WTC11 (cell line): ENCODE measurements at regions not wholly inside any gene's neighbourhood (a gene's known extent, or its start where the extent isn't known, plus 50 kb on each side); places are given as distances from the start of the nearest gene placed in this dataset.

Source experiments
- ATAC-seq: fragments of 200-7000 bp; cut with Tn5 transposase; 2 replicates; pipeline ENCODE4 v1.10.0; 2021; ENCODE audit warnings: mild to moderate bottlenecking, moderate library complexity
- CTCF ChIA-PET: fragments of 300-600 bp; sonication (Branson Sonifier 250); formaldehyde crosslinking; loops from one replicate; lab custom pipeline; 2021; ENCODE audit warnings: antibody characterized with exemption; lab: Charles Lee
- POLR2A ChIA-PET: fragments of 350-600 bp; sonication (Branson Sonifier 250); formaldehyde crosslinking; loops from one replicate; lab custom pipeline; 2021; ENCODE audit warnings: antibody characterized with exemption; lab: Charles Lee
- DNase-seq: peaks from one replicate; pipeline ENCODE4 v3.0.0; 2021; ENCODE audit warnings: low spot score
- H3K27ac Mint-ChIP-seq: 2 replicates; pipeline ENCODE4 v1.8.0; 2021; ENCODE audit warnings: mixed read lengths
- H3K27me3 Mint-ChIP-seq: 2 replicates; pipeline ENCODE4 v1.8.0; 2021; ENCODE audit warnings: low read depth, mild to moderate bottlenecking, moderate library complexity, mixed read lengths
- H3K36me3 Mint-ChIP-seq: 2 replicates; pipeline ENCODE4 v1.8.0; 2021; ENCODE audit warnings: mixed read lengths
- H3K4me1 Mint-ChIP-seq: 2 replicates; pipeline ENCODE4 v1.8.0; 2022; ENCODE audit warnings: mixed read lengths
- H3K4me3 Mint-ChIP-seq: 2 replicates; pipeline ENCODE4 v1.8.0; 2021; ENCODE audit warnings: mild to moderate bottlenecking, moderate library complexity, mixed read lengths
- H3K9me3 Mint-ChIP-seq: 2 replicates; pipeline ENCODE4 v1.8.0; 2021; ENCODE audit warnings: mixed read lengths
- ATF1 ChIP-seq: sonication (generic); formaldehyde crosslinking; IDR thresholded peaks from 2 replicates; pipeline ENCODE4 v1.8.1; 2023; ENCODE audit warnings: mild to moderate bottlenecking, moderate library complexity, missing genetic modification reagents
- CBFB ChIP-seq: sonication (generic); formaldehyde crosslinking; IDR thresholded peaks from 2 replicates; pipeline ENCODE4 v1.8.1; 2022; ENCODE audit warnings: mild to moderate bottlenecking, low read depth, missing genetic modification reagents
- E2F4 ChIP-seq: sonication (generic); formaldehyde crosslinking; IDR thresholded peaks from 2 replicates; pipeline ENCODE4 v1.8.1; 2022; ENCODE audit warnings: low read depth, mild to moderate bottlenecking, moderate library complexity, missing genetic modification reagents, borderline replicate concordance
- ETV6 ChIP-seq: sonication (generic); formaldehyde crosslinking; IDR thresholded peaks from 2 replicates; pipeline ENCODE4 v1.8.1; 2022; ENCODE audit warnings: mild to moderate bottlenecking, missing genetic modification reagents
- FOXP1 ChIP-seq: sonication (generic); formaldehyde crosslinking; IDR thresholded peaks from 2 replicates; pipeline ENCODE4 v1.8.0; 2022; ENCODE audit warnings: missing genetic modification reagents, mild to moderate bottlenecking, moderate library complexity, borderline replicate concordance
- FOXP4 ChIP-seq: sonication (generic); formaldehyde crosslinking; IDR thresholded peaks from 2 replicates; pipeline ENCODE4 v1.8.0; 2022; ENCODE audit warnings: mild to moderate bottlenecking, missing genetic modification reagents
- IRF2 ChIP-seq: sonication (generic); formaldehyde crosslinking; IDR thresholded peaks from 2 replicates; pipeline ENCODE4 v1.8.0; 2022; ENCODE audit warnings: low read depth, missing genetic modification reagents, borderline replicate concordance
- KAT7 ChIP-seq: sonication (generic); formaldehyde crosslinking; IDR thresholded peaks from 2 replicates; pipeline ENCODE4 v1.8.1; 2023; ENCODE audit warnings: missing genetic modification reagents, mild to moderate bottlenecking, borderline replicate concordance
- MXD4 ChIP-seq: fragments of 250-450 bp; sonication (Bioruptor Pico); IDR thresholded peaks from 2 replicates; pipeline ENCODE4 v1.8.0; 2021; ENCODE audit warnings: mild to moderate bottlenecking, moderate library complexity, borderline replicate concordance
- MYBL2 ChIP-seq: sonication (generic); formaldehyde crosslinking; IDR thresholded peaks from 2 replicates; pipeline ENCODE4 v1.8.1; 2023; ENCODE audit warnings: mild to moderate bottlenecking, moderate library complexity, missing genetic modification reagents
- PRDM15 ChIP-seq: sonication (generic); formaldehyde crosslinking; IDR thresholded peaks from 2 replicates; pipeline ENCODE4 v1.8.0; 2022; ENCODE audit warnings: missing genetic modification reagents
- PREB ChIP-seq: sonication (generic); formaldehyde crosslinking; IDR thresholded peaks from 2 replicates; pipeline ENCODE4 v1.8.1; 2022; ENCODE audit warnings: mild to moderate bottlenecking, missing genetic modification reagents, moderate library complexity, borderline replicate concordance
- SMAD3 ChIP-seq: sonication (generic); formaldehyde crosslinking; IDR thresholded peaks from 2 replicates; pipeline ENCODE4 v1.8.0; 2022; ENCODE audit warnings: missing genetic modification reagents, mild to moderate bottlenecking, borderline replicate concordance
- SMAD4 ChIP-seq: sonication (generic); formaldehyde crosslinking; IDR thresholded peaks from 2 replicates; pipeline ENCODE4 v1.8.0; 2022; ENCODE audit warnings: mild to moderate bottlenecking, missing genetic modification reagents
- ZNF121 ChIP-seq: sonication (generic); formaldehyde crosslinking; IDR thresholded peaks from 2 replicates; pipeline ENCODE4 v1.8.0; 2023; ENCODE audit warnings: missing genetic modification reagents
- ZNF232 ChIP-seq: sonication (generic); formaldehyde crosslinking; IDR thresholded peaks from 2 replicates; pipeline ENCODE4 v1.8.0; 2022; ENCODE audit warnings: mild to moderate bottlenecking, missing genetic modification reagents
- ZNF512 ChIP-seq: sonication (generic); formaldehyde crosslinking; IDR thresholded peaks from 2 replicates; pipeline ENCODE4 v1.8.1; 2022; ENCODE audit warnings: missing genetic modification reagents, borderline replicate concordance
- ZNF671 ChIP-seq: fragments of 250-450 bp; sonication (Bioruptor Pico); IDR thresholded peaks from 2 replicates; pipeline ENCODE4 v1.8.0; 2021; ENCODE audit warnings: mild to moderate bottlenecking

- DNase-seq = no peak
- no peak for ATAC-seq
- H3K4me1 Mint-ChIP-seq = peaks cover 15% of the 10 kb centered on the region
- peaks cover 11% of the 10 kb centered on the region for H3K9me3 Mint-ChIP-seq
- ChIA-PET POLR2A (no interaction called here), CTCF (no interaction called here)
- no peak overlapping the region for H3K27ac Mint-ChIP-seq
- H3K4me3 Mint-ChIP-seq = no peak overlapping the region
- H3K27me3 Mint-ChIP-seq = no peaks in the 10 kb centered on the region; the same call in 1 of the 2 replicates
- H3K36me3 Mint-ChIP-seq = peaks cover 2% of the 10 kb centered on the region
- TF ChIP-seq ATF1 (CRISPR knock-in tag) (no peak), ZNF671 (CRISPR knock-in tag) (no peak), PREB (no peak), SMAD3 (no peak), KAT7 (no peak), FOXP1 (CRISPR knock-in tag) (no peak), FOXP4 (CRISPR knock-in tag) (no peak), ETV6 (CRISPR knock-in tag) (no peak), CBFB (CRISPR knock-in tag) (no peak), ZNF121 (CRISPR knock-in tag) (no peak), E2F4 (CRISPR knock-in tag) (no peak), ZNF512 (CRISPR knock-in tag) (no peak), MYBL2 (CRISPR knock-in tag) (no peak), SMAD4 (CRISPR knock-in tag) (no peak), IRF2 (CRISPR knock-in tag) (no peak), ZNF232 (no peak), MXD4 (CRISPR knock-in tag) (no peak), PRDM15 (CRISPR knock-in tag) (no peak)
These were observed 1420.1 kb upstream of the TENM3 start for GRCh38 chr4:180823108-180823507.
